Breast epithelium (tissue), 4 donors: ENCODE measurements at regions not wholly inside any gene's neighbourhood (a gene's known extent, or its start where the extent isn't known, plus 50 kb on each side); places are given as distances from the start of the nearest gene placed in this dataset.

Experiments
- DNase-seq, 2 donors: peaks; one replicate each; pipeline ENCODE4 v3.0.0-alpha.2; 2019; ENCODE audit warnings: low spot score in 2 of 2
- H3K27ac ChIP-seq, 2 donors: fragments of 200-600 bp; sonication (generic) in 1 of 2; one replicate each; pipeline ENCODE4 v1.5.1; 2016 to 2019; ENCODE audit warnings: mild to moderate bottlenecking in 1 of 2
- H3K27me3 ChIP-seq, 2 donors: fragments of 200-600 bp; sonication (generic) in 1 of 2; one replicate each; pipeline versions ENCODE4 v1.5.1 to v1.6.0; 2017 to 2019; ENCODE audit warnings: control low read depth in 1 of 2, mild to moderate bottlenecking in 1 of 2
- H3K36me3 ChIP-seq: fragments of 200-600 bp; one replicate; pipeline ENCODE4 v1.5.1; 2019
- H3K4me1 ChIP-seq, 2 donors: fragments of 200-600 bp; sonication (generic); one replicate each; pipeline ENCODE4 v1.5.1; 2016 to 2019; ENCODE audit warnings: control low read depth in 1 of 2
- H3K4me3 ChIP-seq, 3 donors: fragments of 200-600 bp; sonication (generic); 1 replicate in 2 of 3; 2 replicates in 1 of 3; pipeline ENCODE4 v1.5.1; 2016 to 2019; ENCODE audit warnings: mild to moderate bottlenecking in 3 of 3, moderate library complexity in 2 of 3
- H3K9me3 ChIP-seq, 2 donors: fragments of 200-600 bp; sonication (generic) in 1 of 2; one replicate each; pipeline ENCODE4 v1.5.1; 2016 to 2019; ENCODE audit warnings: control low read depth in 1 of 2
- POLR2A ChIP-seq: fragments of 450-650 bp; IDR thresholded peaks from one replicate; pipeline ENCODE4 v1.6.1; 2016; ENCODE audit warnings: antibody characterized with exemption, mild to moderate bottlenecking, moderate library complexity
- POLR2AphosphoS5 ChIP-seq, 3 donors: sonication (generic); formaldehyde crosslinking; IDR thresholded peaks; one replicate each; pipeline ENCODE4 v1.6.1; 2017; ENCODE audit warnings: antibody characterized with exemption in 3 of 3
- intact Hi-C: fragments of 100-400 bp; cut with DNase I; formaldehyde crosslinking; loops from one replicate; pipeline ENCODE4 v1.15.1; 2023; ENCODE audit warnings: low total_unique reads
- TF ChIP-seq, protein P1 (sequence below), 3 donors: fragments of 450-650 bp; IDR thresholded peaks; one replicate each; pipeline ENCODE4 v1.5.1; 2016 to 2017; ENCODE audit warnings: antibody characterized with exemption in 3 of 3, mild to moderate bottlenecking in 3 of 3, moderate library complexity in 3 of 3

DNA sequence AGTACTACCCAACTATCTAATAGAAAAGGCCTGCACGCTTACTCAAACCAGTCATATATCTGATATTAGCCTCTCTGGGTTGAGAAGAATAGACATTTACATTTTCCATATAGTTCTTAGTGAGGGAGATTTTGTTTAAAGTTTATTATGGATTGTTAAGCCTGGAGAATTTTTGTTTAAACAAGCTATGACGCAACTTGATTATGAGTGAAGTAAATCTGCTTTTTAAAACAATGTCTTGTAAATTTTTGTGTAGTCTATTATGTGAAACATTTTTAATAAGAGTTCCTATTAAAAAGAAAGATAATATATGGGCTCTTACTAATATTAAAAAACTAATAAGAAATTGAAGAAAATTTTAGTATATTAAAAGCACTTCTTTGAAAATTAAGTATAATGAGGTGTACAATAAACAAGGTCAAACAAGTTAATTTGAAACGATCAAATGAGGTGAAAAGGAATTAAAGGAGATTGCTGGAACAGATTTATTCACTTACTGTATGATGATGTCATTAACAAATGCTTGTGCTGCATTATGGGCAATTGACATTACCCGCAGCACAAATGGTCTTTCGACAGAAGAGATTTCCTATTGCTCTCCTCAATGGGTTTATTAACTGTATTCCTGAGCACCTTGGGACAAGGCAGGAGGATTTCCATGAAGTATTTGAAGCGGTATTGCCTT, 229.2 kb upstream of the SMIM21 start:
- no peak for DNase-seq
- H3K9me3 ChIP-seq: peaks cover 0 to 10% of the 10 kb centered on the region in 2 donors
- H3K4me1 ChIP-seq: peaks cover 0 to 5% of the 10 kb centered on the region in 2 donors
- H3K36me3 ChIP-seq: no peaks in the 10 kb centered on the region
- intact Hi-C loops: no loop called here
- H3K27ac ChIP-seq: peak overlapping the region in 1 of 2 donors; percentile 76
- TF ChIP-seq POLR2AphosphoS5 (IDR thresholded peaks at IDR 0.05): no peak
- TF ChIP-seq, protein P1, sequence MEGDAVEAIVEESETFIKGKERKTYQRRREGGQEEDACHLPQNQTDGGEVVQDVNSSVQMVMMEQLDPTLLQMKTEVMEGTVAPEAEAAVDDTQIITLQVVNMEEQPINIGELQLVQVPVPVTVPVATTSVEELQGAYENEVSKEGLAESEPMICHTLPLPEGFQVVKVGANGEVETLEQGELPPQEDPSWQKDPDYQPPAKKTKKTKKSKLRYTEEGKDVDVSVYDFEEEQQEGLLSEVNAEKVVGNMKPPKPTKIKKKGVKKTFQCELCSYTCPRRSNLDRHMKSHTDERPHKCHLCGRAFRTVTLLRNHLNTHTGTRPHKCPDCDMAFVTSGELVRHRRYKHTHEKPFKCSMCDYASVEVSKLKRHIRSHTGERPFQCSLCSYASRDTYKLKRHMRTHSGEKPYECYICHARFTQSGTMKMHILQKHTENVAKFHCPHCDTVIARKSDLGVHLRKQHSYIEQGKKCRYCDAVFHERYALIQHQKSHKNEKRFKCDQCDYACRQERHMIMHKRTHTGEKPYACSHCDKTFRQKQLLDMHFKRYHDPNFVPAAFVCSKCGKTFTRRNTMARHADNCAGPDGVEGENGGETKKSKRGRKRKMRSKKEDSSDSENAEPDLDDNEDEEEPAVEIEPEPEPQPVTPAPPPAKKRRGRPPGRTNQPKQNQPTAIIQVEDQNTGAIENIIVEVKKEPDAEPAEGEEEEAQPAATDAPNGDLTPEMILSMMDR (IDR thresholded peaks at IDR 0.05): no peak
- TF ChIP-seq POLR2A: no peak
- no peak overlapping the region for H3K4me3 ChIP-seq
- H3K27me3 ChIP-seq: no peaks in the 10 kb centered on the region

DNA sequence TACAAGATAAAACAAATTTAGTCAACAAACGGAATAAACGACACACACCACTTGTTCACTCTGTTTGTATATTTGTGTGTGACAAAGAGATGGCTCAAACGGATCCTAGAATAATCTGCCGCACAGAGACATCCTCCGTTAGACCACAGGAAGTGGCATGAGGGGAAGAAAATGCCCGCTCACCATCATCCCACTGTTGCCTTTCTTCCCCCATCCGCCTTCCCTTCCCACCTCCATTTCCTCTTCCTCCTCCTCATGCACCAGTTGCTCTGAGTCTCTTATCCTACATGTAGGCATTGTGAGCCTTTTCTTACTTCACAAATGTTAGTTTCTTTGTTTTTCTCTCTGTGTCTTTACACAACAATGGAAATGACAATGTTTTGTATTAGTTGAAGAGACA, 228.5 kb upstream of the SMIM21 start:
- DNase-seq: no peak
- Histone ChIP-seq H3K4me1 (peaks cover 0 to 5% of the 10 kb centered on the region in 2 donors), H3K27ac (peak overlapping the region; percentile 72 to 76), H3K9me3 (peaks cover 0 to 5% of the 10 kb centered on the region in 2 donors), H3K27me3 (no peaks in the 10 kb centered on the region), H3K4me3 (no peak overlapping the region), H3K36me3 (no peaks in the 10 kb centered on the region)
- intact Hi-C loops: no loop called here
- TF ChIP-seq POLR2AphosphoS5 (IDR thresholded peaks at IDR 0.05) (no peak), POLR2A (no peak)
- TF ChIP-seq, protein P1 (IDR thresholded peaks at IDR 0.05): no peak

DNA sequence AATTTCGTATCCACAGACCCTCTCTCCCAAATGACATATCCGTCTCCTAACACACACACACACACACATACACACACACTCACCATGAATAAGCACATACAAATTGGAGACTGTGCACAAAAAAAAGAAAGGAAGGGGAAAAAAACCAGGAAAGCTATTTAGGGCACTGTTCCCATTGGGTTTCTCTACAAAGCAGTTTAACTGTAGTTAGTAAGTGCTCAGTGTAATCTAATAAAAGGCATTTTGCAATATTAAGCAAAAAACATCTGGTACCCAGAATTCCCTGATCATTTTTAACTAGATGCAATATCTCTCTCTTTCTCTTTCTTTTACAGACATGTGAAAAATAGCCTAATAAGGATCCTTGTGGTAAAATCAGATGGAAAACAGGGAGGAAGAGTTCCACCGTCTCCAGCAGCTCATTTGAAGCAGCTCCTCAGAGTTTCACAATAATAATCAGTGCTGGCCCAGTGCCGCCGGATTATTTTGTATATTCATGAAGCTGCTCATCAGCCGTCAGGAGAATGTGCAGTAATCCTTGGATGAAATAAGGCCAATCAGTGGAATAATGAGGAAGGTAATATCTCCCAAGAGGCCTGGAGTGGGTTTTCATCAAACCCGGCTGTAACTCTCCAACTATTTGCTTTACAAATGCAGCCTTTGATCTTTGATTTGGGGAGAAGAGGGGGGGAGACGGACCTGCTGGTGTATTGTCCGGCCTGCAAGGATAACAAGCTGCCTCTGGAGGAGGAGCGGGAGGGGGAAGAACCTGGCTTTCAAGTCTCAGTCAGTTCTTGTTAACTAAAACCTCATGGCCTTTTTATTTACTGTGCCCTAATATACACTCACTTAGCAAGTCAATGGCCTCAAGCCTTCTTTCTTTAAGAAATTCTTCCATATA, 227.6 kb upstream of the SMIM21 start:
- peaks cover 0 to 5% of the 10 kb centered on the region in 2 donors for H3K4me1 ChIP-seq
- DNase-seq: no peak
- no peaks in the 10 kb centered on the region for H3K27me3 ChIP-seq
- H3K9me3 ChIP-seq: no peaks in the 10 kb centered on the region
- peak overlapping the region in 1 of 3 donors; percentile 11 for H3K4me3 ChIP-seq
- TF ChIP-seq, protein P1 (IDR thresholded peaks at IDR 0.05): no peak
- TF ChIP-seq POLR2AphosphoS5 (IDR thresholded peaks at IDR 0.05) (no peak), POLR2A (no peak)
- peak overlapping the region; percentile 74 to 78 for H3K27ac ChIP-seq
- intact Hi-C loops: no loop called here
- no peaks in the 10 kb centered on the region for H3K36me3 ChIP-seq

DNA sequence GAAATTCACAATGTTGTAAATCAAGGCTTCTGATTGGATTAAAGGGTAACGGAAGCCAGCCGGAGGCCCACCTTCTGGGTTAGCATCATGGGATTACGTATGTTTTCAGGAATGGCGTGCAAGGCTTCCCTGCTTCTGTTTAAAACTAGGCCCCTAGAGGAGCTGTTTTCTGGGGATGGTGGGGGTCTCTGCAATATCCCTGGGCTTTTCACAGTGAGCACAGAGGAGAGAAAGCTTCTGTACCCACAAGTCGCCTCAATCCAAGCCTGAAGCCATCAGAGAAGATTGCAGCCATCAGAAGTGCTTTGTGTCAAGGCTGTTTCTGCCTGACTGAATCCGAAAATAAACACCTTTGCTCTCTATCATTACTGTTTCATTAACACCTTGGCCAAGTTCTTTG, 226.9 kb upstream of the SMIM21 start:
- H3K36me3 ChIP-seq: no peaks in the 10 kb centered on the region
- DNase-seq: no peak
- intact Hi-C loops: no loop called here
- TF ChIP-seq, protein P1 (IDR thresholded peaks at IDR 0.05): no peak
- TF ChIP-seq POLR2AphosphoS5 (IDR thresholded peaks at IDR 0.05) (no peak), POLR2A (no peak)
- H3K4me3 ChIP-seq: no peak overlapping the region
- H3K4me1 ChIP-seq: peaks cover 0 to 5% of the 10 kb centered on the region in 2 donors
- H3K27me3 ChIP-seq: no peaks in the 10 kb centered on the region
- peak overlapping the region; percentile 74 to 78 for H3K27ac ChIP-seq
- no peaks in the 10 kb centered on the region for H3K9me3 ChIP-seq

DNA sequence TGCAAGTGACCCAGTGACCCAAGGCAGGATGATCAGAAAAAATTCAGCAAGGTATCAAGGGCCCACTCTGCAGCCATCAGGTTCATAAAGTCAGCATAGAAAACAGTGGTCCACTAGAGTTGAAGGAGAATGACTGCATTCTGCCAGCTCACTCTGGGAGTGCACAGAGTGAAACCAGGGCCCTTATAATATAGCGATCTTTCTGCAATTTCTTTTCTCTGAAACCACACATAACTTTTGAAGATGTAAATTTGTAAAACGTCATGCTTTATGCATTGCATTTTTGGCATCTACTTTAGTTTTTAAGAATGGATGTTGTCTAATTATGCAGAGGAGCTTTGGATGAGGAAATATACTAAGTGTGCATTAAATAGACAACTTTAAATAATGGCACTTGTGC, 225.0 kb upstream of the SMIM21 start:
- intact Hi-C loops: no loop called here
- TF ChIP-seq, protein P1 (IDR thresholded peaks at IDR 0.05): no peak
- TF ChIP-seq POLR2A (no peak), POLR2AphosphoS5 (IDR thresholded peaks at IDR 0.05) (no peak)
- H3K4me3 ChIP-seq: no peak overlapping the region
- H3K27me3 ChIP-seq: no peaks in the 10 kb centered on the region
- H3K9me3 ChIP-seq: no peaks in the 10 kb centered on the region
- no peaks in the 10 kb centered on the region for H3K36me3 ChIP-seq
- no peak for DNase-seq
- peaks cover 0 to 5% of the 10 kb centered on the region in 2 donors for H3K4me1 ChIP-seq
- no peak overlapping the region for H3K27ac ChIP-seq
